ENCODE measurements at regions not wholly inside any gene's neighbourhood (a gene's known extent, or its start where the extent isn't known, plus 50 kb on each side); places are given as distances from the start of the nearest gene placed in this dataset.

DNA sequence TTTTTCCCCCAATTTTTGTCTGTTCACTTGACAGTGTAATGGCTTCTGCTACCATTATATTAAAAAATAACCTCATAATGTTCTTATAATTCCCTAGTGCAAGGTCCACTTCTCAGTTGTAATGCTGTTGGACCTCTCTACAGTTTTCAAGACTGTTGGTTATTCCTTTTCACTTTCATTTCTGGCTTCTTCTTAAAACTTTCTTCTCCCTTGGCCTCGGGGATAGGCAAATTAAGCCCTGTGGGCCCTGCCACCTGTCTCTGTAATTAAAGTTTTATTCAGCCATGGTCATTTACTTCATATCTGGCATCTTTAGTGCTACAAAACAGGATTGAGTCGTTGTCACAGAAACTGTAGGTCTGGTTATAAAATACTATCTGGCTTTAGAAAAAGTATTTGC lies 313.5 kb downstream of the KLF12 start:
- TF ChIP-seq CTCF (IDR thresholded peaks at IDR 0.05; ENCODE audit: poor library complexity) (no peak), EZH2phosphoT487 (IDR thresholded peaks at IDR 0.05; ENCODE audit: low read depth, severe bottlenecking, unreplicated experiment) (no peak)

All from hepatocyte (in vitro differentiated cells).